GM12892 (cell line): ENCODE measurements at regions not wholly inside any gene's neighbourhood (a gene's known extent, or its start where the extent isn't known, plus 50 kb on each side); places are given as distances from the start of the nearest gene placed in this dataset.

Experiments used
- POLR2A ChIP-seq: IDR thresholded peaks from 2 replicates; pipeline ENCODE4 v1.6.1; 2011; ENCODE audit warnings: low read depth, low read length, control low read depth
- POLR2AphosphoS5 ChIP-seq: IDR thresholded peaks from 2 replicates; pipeline ENCODE4 v1.6.1; 2011; ENCODE audit warnings: low read depth, low read length, control low read depth
- TAF1 ChIP-seq: IDR thresholded peaks from 2 replicates; pipeline ENCODE4 v1.6.1; 2011; ENCODE audit warnings: low read depth, mild to moderate bottlenecking, control low read depth, low read length, borderline replicate concordance

- TF ChIP-seq POLR2A = no peak
- no peak for TF ChIP-seq TAF1
- no peak for TF ChIP-seq POLR2AphosphoS5
Observed at GRCh38 chr3:117987256-117987655, 1047.4 kb downstream of the IGSF11 start.
